Neuronal stem cell (in vitro differentiated cells): ENCODE measurements at regions not wholly inside any gene's neighbourhood (a gene's known extent, or its start where the extent isn't known, plus 50 kb on each side); places are given as distances from the start of the nearest gene placed in this dataset.
A peak's percentile ranks its signal among the peaks of the same experiment; 100 is the strongest.
"Not testable (repeated sequence)": the region's sequence is repeated elsewhere in the genome, so short reads cannot be mapped to it uniquely, and the experiment has no call there.

Experiments
- DNase-seq: peaks from one replicate; pipeline ENCODE4 v3.0.0-alpha.2; 2013; ENCODE audit warnings: low spot score
- H2AFZ ChIP-seq: one replicate; pipeline ENCODE4 v1.6.1; 2013; ENCODE audit warnings: mild to moderate bottlenecking, low read length, inconsistent platforms
- H2AK5ac ChIP-seq: 2 replicates; pipeline ENCODE4 v1.6.1; 2013; ENCODE audit warnings: low read depth, mild to moderate bottlenecking, inconsistent platforms, low read length, moderate library complexity, mixed read lengths
- H2BK120ac ChIP-seq: 2 replicates; pipeline ENCODE4 v1.6.1; 2013; ENCODE audit warnings: low read depth, mild to moderate bottlenecking, inconsistent platforms, low read length, moderate library complexity, mixed read lengths
- H2BK12ac ChIP-seq: one replicate; pipeline ENCODE4 v1.6.1; 2013; ENCODE audit warnings: low read length, inconsistent platforms
- H2BK15ac ChIP-seq: 2 replicates; pipeline ENCODE4 v1.6.1; 2013; ENCODE audit warnings: mild to moderate bottlenecking, low read length, inconsistent platforms, mixed read lengths
- H2BK5ac ChIP-seq: one replicate; pipeline ENCODE4 v1.6.1; 2013; ENCODE audit warnings: inconsistent platforms, mild to moderate bottlenecking, low read length, moderate library complexity
- H3K14ac ChIP-seq: one replicate; pipeline ENCODE4 v1.6.1; 2013; ENCODE audit warnings: low read length, inconsistent platforms
- H3K18ac ChIP-seq: 2 replicates; pipeline ENCODE4 v1.6.1; 2013; ENCODE audit warnings: low read length, inconsistent platforms
- H3K23ac ChIP-seq: 2 replicates; pipeline ENCODE4 v1.6.1; 2013; ENCODE audit warnings: low read depth, mild to moderate bottlenecking, mixed read lengths, low read length, inconsistent platforms; ENCODE audit not compliant: poor library complexity
- H3K27ac ChIP-seq: replicated peaks from 3 replicates; pipeline ENCODE4 v1.5.1; 2013; ENCODE audit warnings: low read length, inconsistent platforms
- H3K27me3 ChIP-seq, 3 experiments: 2 replicates each; pipeline ENCODE4 v1.6.1; 2013; ENCODE audit warnings: low read length in 3 of 3, mild to moderate bottlenecking in 2 of 3, inconsistent platforms in 1 of 3, low read depth in 1 of 3, mixed read lengths in 1 of 3, moderate library complexity in 1 of 3; ENCODE audit not compliant: control insufficient read depth in 3 of 3, insufficient read depth in 3 of 3
- H3K36me3 ChIP-seq, 2 donors: replicated peaks in 1 of 2; 2 replicates each; pipeline ENCODE4 v1.6.1; 2013; ENCODE audit warnings: low read length in 2 of 2; ENCODE audit not compliant: control insufficient read depth in 2 of 2, insufficient read depth in 2 of 2
- H3K4ac ChIP-seq: 2 replicates; pipeline ENCODE4 v1.6.1; 2013; ENCODE audit warnings: inconsistent platforms, mild to moderate bottlenecking, low read length, moderate library complexity
- H3K4me1 ChIP-seq, 2 donors: 1 replicate in 1 of 2; 2 replicates in 1 of 2; pipeline ENCODE4 v1.6.1; 2013; ENCODE audit warnings: low read length in 2 of 2, low read depth in 1 of 2; ENCODE audit not compliant: control insufficient read depth in 2 of 2, insufficient read depth in 1 of 2
- H3K4me2 ChIP-seq: one replicate; pipeline ENCODE4 v1.6.1; 2013; ENCODE audit warnings: mild to moderate bottlenecking, low read length, inconsistent platforms; ENCODE audit not compliant: insufficient read depth, poor library complexity, severe bottlenecking
- H3K4me3 ChIP-seq, 2 donors: 2 replicates each; pipeline ENCODE4 v1.5.1; 2013; ENCODE audit warnings: low read length in 2 of 2, mild to moderate bottlenecking in 2 of 2, inconsistent platforms in 1 of 2, moderate library complexity in 1 of 2
- H3K79me1 ChIP-seq: one replicate; pipeline ENCODE4 v1.6.1; 2013; ENCODE audit warnings: low read depth, mild to moderate bottlenecking, inconsistent platforms, low read length, moderate library complexity
- H3K9ac ChIP-seq: one replicate; pipeline ENCODE4 v1.6.1; 2013; ENCODE audit warnings: mild to moderate bottlenecking, low read depth, low read length, inconsistent platforms; ENCODE audit not compliant: poor library complexity
- H3K9me3 ChIP-seq, 2 donors: replicated peaks in 1 of 2; 2 replicates each; pipeline versions ENCODE3 to v1.6.1; 2013; ENCODE audit warnings: low read length in 2 of 2, mild to moderate bottlenecking in 2 of 2, inconsistent platforms in 1 of 2, low read depth in 1 of 2, mixed read lengths in 1 of 2, moderate library complexity in 1 of 2; ENCODE audit not compliant: control insufficient read depth in 2 of 2, insufficient read depth in 1 of 2
- H4K8ac ChIP-seq: one replicate; pipeline ENCODE4 v1.6.1; 2013; ENCODE audit warnings: low read depth, mild to moderate bottlenecking, inconsistent platforms, low read length, moderate library complexity
- H4K91ac ChIP-seq: one replicate; pipeline ENCODE4 v1.6.1; 2013; ENCODE audit warnings: low read length, low read depth, mild to moderate bottlenecking, inconsistent platforms; ENCODE audit not compliant: poor library complexity
- WGBS, 2 donors: extraction: QIAGEN DNeasy Blood & Tissue Kit; methylation state at CpG; one replicate each; pipeline ENCODE4 v1.1.7; 2013; ENCODE audit warnings: missing lambda C conversion rate in 2 of 2, mixed read lengths in 1 of 2; ENCODE audit not compliant: insufficient read length in 2 of 2, insufficient replicate concordance in 1 of 2; ENCODE audit errors: extremely low coverage in 2 of 2; 5-methylcytosine and 5-hydroxymethylcytosine counted together

DNA sequence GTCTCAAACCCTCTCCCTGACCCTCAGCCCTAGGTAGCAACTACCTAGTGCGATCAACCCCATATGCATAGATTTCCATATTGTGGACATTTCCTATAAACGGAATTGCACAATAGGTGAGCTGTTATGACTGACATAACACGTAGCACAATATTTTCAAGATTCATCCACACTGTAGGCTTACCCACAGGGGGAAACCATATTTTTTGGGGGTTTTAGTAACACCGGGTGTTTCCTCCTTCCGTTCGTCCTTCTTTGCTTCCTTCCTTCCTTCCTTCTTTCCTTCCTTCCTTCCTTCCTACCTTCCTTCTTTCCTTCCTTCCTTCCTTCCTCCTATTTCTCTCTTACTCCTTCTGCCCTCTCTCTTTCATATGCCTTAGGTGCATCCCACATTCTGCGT lies 524.2 kb downstream of the CWH43 start:
- not testable (repeated sequence) for DNase-seq, H3K14ac ChIP-seq, H3K9ac ChIP-seq, H3K27ac ChIP-seq, H4K91ac ChIP-seq, H2BK120ac ChIP-seq, H3K9me3 ChIP-seq, H2AFZ ChIP-seq, H4K8ac ChIP-seq, H3K4me2 ChIP-seq, H3K79me1 ChIP-seq, H2BK12ac ChIP-seq, H3K4ac ChIP-seq, H3K23ac ChIP-seq, H3K27me3 ChIP-seq, H3K4me1 ChIP-seq, H2AK5ac ChIP-seq, H2BK5ac ChIP-seq, H3K4me3 ChIP-seq, H2BK15ac ChIP-seq, H3K36me3 ChIP-seq, H3K18ac ChIP-seq
- no CpG with 5 or more reads among the region's 7 CpGs for WGBS, 2 donors

DNA sequence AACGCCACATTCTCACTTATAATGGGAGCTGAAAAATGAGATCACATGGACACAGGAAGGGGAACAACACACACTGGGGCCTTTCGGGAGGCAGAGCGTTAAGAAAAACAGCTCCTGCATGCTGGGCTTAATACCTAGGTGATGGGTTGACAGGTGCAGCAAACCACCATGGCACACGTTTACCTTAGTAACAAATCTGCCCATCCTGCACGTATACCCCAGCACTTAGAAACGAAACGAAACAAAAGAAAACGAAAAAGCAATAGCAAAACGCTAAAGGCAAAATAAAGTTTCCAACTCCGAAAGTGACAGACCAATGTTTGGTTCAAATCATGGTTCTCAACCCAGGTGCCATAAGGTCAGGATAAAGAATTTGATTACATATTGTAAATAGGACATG lies 525.3 kb downstream of the CWH43 start:
- H3K14ac ChIP-seq, H3K9me3 ChIP-seq, H4K91ac ChIP-seq, H4K8ac ChIP-seq, H3K4me1 ChIP-seq, H3K18ac ChIP-seq, H2BK120ac ChIP-seq, H3K79me1 ChIP-seq, H2BK15ac ChIP-seq, H3K4me3 ChIP-seq, H3K4ac ChIP-seq, H3K27ac ChIP-seq, H3K23ac ChIP-seq, H3K27me3 ChIP-seq, DNase-seq, H3K4me2 ChIP-seq, H2BK5ac ChIP-seq, H2AFZ ChIP-seq, H3K9ac ChIP-seq, H2AK5ac ChIP-seq, H2BK12ac ChIP-seq, H3K36me3 ChIP-seq: not testable (repeated sequence)
- no CpG with 5 or more reads among the region's 10 CpGs for WGBS, 2 donors

GRCh38 chr4:49511881-49512491 lies 525.9 kb downstream of the CWH43 start:
- H3K4me3 ChIP-seq, H3K9me3 ChIP-seq, H4K91ac ChIP-seq, H3K4ac ChIP-seq, H2BK15ac ChIP-seq, H2BK12ac ChIP-seq, H3K4me2 ChIP-seq, H3K9ac ChIP-seq, H4K8ac ChIP-seq, H2BK120ac ChIP-seq, H3K14ac ChIP-seq, H3K18ac ChIP-seq, H2BK5ac ChIP-seq, H3K4me1 ChIP-seq, H3K27ac ChIP-seq, H3K36me3 ChIP-seq, H3K23ac ChIP-seq, H3K79me1 ChIP-seq, H2AK5ac ChIP-seq, H3K27me3 ChIP-seq, DNase-seq, H2AFZ ChIP-seq: not testable (repeated sequence)
- WGBS, 2 donors = no CpG with 5 or more reads among the region's 13 CpGs

DNA sequence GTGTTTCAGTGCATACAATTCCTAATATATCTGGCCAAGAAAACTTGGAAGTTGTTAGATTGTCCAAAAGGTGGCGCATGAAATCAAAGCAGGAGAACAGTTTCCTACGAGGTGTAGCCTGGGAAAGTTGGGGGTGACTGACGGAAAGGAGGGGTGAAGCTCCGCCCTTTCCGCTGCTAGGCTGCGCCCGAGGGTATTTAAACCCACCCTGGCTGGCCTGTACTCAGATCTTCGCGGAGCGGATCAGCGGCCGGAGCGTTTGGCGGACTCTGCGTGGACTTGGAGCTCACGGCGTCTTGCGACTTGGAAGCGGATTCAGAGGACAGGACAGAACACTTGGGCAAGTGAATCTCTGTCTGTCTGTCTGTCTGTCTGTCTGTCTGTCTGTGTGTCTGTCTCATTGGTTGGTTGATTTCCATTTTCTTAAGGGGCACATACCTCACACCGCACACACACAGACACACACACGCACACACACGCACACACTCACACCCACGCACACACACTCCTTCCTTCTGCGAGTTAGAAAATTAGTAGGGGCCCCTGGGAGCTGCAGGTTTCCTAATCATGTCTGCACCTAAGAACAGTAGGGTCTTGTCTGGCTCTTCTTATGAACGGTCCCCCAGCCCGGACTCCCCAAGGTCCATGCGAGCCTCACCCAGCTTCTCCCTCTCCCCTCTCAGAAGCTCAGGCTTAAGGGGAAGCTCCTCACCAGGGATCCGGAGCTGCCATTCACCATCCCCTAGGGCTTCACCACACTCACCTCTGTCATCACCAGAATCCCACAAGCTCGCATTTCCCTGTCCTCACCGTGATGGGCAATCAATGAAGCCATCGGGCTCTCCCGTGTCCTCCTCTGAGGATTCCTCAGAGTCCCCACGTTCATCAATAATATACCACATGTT lies 526.8 kb downstream of the CWH43 start:
- H2AK5ac ChIP-seq, H3K36me3 ChIP-seq, H2AFZ ChIP-seq, H3K18ac ChIP-seq, H3K9me3 ChIP-seq, H3K23ac ChIP-seq, H3K4me1 ChIP-seq, H3K79me1 ChIP-seq, H2BK120ac ChIP-seq, H3K27ac ChIP-seq, H3K4me2 ChIP-seq, H2BK15ac ChIP-seq, DNase-seq, H3K4ac ChIP-seq, H4K91ac ChIP-seq, H4K8ac ChIP-seq, H2BK12ac ChIP-seq, H3K27me3 ChIP-seq: not testable (repeated sequence)
- 100% methylated on average over 5 of the region's 33 CpGs for WGBS, 2 donors
- Histone ChIP-seq H3K4me3 (peak overlapping the region in 1 of 2 donors; percentile 23), H2BK5ac (peak overlapping the region; percentile 1), H3K14ac (peak overlapping the region; percentile 28), H3K9ac (peak overlapping the region; percentile 73)
